Lower leg skin (tissue), 3 donors: ENCODE measurements at regions not wholly inside any gene's neighbourhood (a gene's known extent, or its start where the extent isn't known, plus 50 kb on each side); places are given as distances from the start of the nearest gene placed in this dataset.

Source experiments
- POLR2A ChIP-seq, 2 donors: fragments of 450-650 bp; IDR thresholded peaks; one replicate each; pipeline ENCODE4 v1.6.1; 2016 to 2017; ENCODE audit warnings: antibody characterized with exemption in 2 of 2, mild to moderate bottlenecking in 1 of 2, moderate library complexity in 1 of 2
- TF ChIP-seq, protein P1 (sequence below), 3 donors: fragments of 450-650 bp; IDR thresholded peaks; one replicate each; pipeline ENCODE4 v1.5.1; 2016; ENCODE audit warnings: antibody characterized with exemption in 3 of 3, mild to moderate bottlenecking in 3 of 3, moderate library complexity in 2 of 3

DNA sequence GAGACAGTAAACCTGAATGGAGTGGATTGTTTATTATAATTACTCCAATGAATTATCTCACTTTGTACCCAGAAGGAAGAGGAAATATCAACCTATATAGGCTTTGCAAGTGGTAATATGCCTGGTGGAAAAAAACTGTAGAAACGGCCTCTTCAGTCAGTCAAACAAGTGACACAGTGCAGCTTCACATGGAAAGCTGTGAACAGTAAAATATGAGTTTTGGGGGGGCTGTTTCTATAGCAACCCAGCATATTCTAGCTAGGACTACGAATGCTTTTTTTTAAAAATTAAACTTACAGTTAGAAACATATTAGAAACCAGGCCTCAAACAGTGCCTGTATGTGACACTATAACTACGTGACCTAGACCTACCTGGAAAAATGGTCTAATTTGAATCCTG, 150.1 kb downstream of the PPP1R2C start:
- TF ChIP-seq, protein P1, sequence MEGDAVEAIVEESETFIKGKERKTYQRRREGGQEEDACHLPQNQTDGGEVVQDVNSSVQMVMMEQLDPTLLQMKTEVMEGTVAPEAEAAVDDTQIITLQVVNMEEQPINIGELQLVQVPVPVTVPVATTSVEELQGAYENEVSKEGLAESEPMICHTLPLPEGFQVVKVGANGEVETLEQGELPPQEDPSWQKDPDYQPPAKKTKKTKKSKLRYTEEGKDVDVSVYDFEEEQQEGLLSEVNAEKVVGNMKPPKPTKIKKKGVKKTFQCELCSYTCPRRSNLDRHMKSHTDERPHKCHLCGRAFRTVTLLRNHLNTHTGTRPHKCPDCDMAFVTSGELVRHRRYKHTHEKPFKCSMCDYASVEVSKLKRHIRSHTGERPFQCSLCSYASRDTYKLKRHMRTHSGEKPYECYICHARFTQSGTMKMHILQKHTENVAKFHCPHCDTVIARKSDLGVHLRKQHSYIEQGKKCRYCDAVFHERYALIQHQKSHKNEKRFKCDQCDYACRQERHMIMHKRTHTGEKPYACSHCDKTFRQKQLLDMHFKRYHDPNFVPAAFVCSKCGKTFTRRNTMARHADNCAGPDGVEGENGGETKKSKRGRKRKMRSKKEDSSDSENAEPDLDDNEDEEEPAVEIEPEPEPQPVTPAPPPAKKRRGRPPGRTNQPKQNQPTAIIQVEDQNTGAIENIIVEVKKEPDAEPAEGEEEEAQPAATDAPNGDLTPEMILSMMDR (IDR thresholded peaks at IDR 0.05): no peak
- no peak for TF ChIP-seq POLR2A (IDR thresholded peaks at IDR 0.05)
